T-helper 1 cell treated with Interleukin-12 subunit alpha and Interleukin-12 subunit beta and Interleukin-4 antibody, amounts not matched to agents 30 μg/mL and 1 μg/mL, for 36 hours (primary cell): ENCODE measurements at regions not wholly inside any gene's neighbourhood (a gene's known extent, or its start where the extent isn't known, plus 50 kb on each side); places are given as distances from the start of the nearest gene placed in this dataset.

Experiments
- H3K27ac Mint-ChIP-seq: one replicate; pipeline ENCODE4 v1.8.0; 2021; ENCODE audit warnings: mild to moderate bottlenecking, mixed read lengths
- H3K27me3 Mint-ChIP-seq: one replicate; pipeline ENCODE4 v1.8.0; 2021; ENCODE audit warnings: low read depth, mixed read lengths
- H3K36me3 Mint-ChIP-seq: one replicate; pipeline ENCODE4 v1.8.0; 2021; ENCODE audit warnings: low read depth, mixed read lengths
- H3K4me1 Mint-ChIP-seq: one replicate; pipeline ENCODE4 v1.8.0; 2021; ENCODE audit warnings: low read depth, mixed read lengths
- H3K4me3 Mint-ChIP-seq: one replicate; pipeline ENCODE4 v1.8.0; 2021; ENCODE audit warnings: mild to moderate bottlenecking, moderate library complexity, mixed read lengths
- H3K9me3 Mint-ChIP-seq: one replicate; pipeline ENCODE4 v1.8.0; 2021; ENCODE audit warnings: mixed read lengths

GRCh38 chr10:4109469-4109868 lies 324.5 kb upstream of the KLF6 start:
- Mint-ChIP-seq H3K9me3 (peaks cover 8% of the 10 kb centered on the region), H3K27ac (no peak overlapping the region), H3K36me3 (peaks cover 3% of the 10 kb centered on the region), H3K4me1 (peaks cover 5% of the 10 kb centered on the region), H3K4me3 (no peak overlapping the region), H3K27me3 (peaks cover 12% of the 10 kb centered on the region)

GRCh38 chr10:4108693-4109092 lies 323.7 kb upstream of the KLF6 start:
- H3K36me3 Mint-ChIP-seq: peaks cover 3% of the 10 kb centered on the region
- peaks cover 12% of the 10 kb centered on the region for H3K27me3 Mint-ChIP-seq
- no peak overlapping the region for H3K4me3 Mint-ChIP-seq
- H3K4me1 Mint-ChIP-seq: peaks cover 5% of the 10 kb centered on the region
- peaks cover 8% of the 10 kb centered on the region for H3K9me3 Mint-ChIP-seq
- no peak overlapping the region for H3K27ac Mint-ChIP-seq

- peaks cover 5% of the 10 kb centered on the region for H3K4me1 Mint-ChIP-seq
- peaks cover 3% of the 10 kb centered on the region for H3K36me3 Mint-ChIP-seq
- peaks cover 12% of the 10 kb centered on the region for H3K27me3 Mint-ChIP-seq
- no peak overlapping the region for H3K27ac Mint-ChIP-seq
- H3K9me3 Mint-ChIP-seq: peaks cover 8% of the 10 kb centered on the region
- no peak overlapping the region for H3K4me3 Mint-ChIP-seq
Observed at GRCh38 chr10:4107285-4107851, 322.4 kb upstream of the KLF6 start.

GRCh38 chr10:4103603-4104002 lies 318.6 kb upstream of the KLF6 start:
- Mint-ChIP-seq H3K27me3 (peaks cover 8% of the 10 kb centered on the region), H3K36me3 (peaks cover 3% of the 10 kb centered on the region), H3K9me3 (peaks cover 8% of the 10 kb centered on the region), H3K4me3 (no peak overlapping the region), H3K4me1 (peaks cover 9% of the 10 kb centered on the region), H3K27ac (no peak overlapping the region)

- peaks cover 8% of the 10 kb centered on the region for H3K9me3 Mint-ChIP-seq
- no peak overlapping the region for H3K27ac Mint-ChIP-seq
- H3K4me1 Mint-ChIP-seq: peaks cover 8% of the 10 kb centered on the region
- H3K27me3 Mint-ChIP-seq: peaks cover 6% of the 10 kb centered on the region
- no peak overlapping the region for H3K4me3 Mint-ChIP-seq
- H3K36me3 Mint-ChIP-seq: peaks cover 3% of the 10 kb centered on the region
Observed at GRCh38 chr10:4102802-4103344, 317.9 kb upstream of the KLF6 start.

GRCh38 chr10:4101918-4102654 lies 317.1 kb upstream of the KLF6 start:
- no peak overlapping the region for H3K27ac Mint-ChIP-seq
- peaks cover under 1% of the 10 kb centered on the region for H3K36me3 Mint-ChIP-seq
- H3K4me1 Mint-ChIP-seq: peaks cover 4% of the 10 kb centered on the region
- H3K27me3 Mint-ChIP-seq: peaks cover 7% of the 10 kb centered on the region
- peaks cover under 1% of the 10 kb centered on the region for H3K9me3 Mint-ChIP-seq
- no peak overlapping the region for H3K4me3 Mint-ChIP-seq

GRCh38 chr10:4100380-4100779 lies 315.4 kb upstream of the KLF6 start:
- Mint-ChIP-seq H3K9me3 (no peaks in the 10 kb centered on the region), H3K4me3 (no peak overlapping the region), H3K27me3 (peaks cover 11% of the 10 kb centered on the region), H3K4me1 (peaks cover 4% of the 10 kb centered on the region), H3K36me3 (no peaks in the 10 kb centered on the region), H3K27ac (no peak overlapping the region)

- peaks cover 14% of the 10 kb centered on the region for H3K27me3 Mint-ChIP-seq
- H3K27ac Mint-ChIP-seq: no peak overlapping the region
- peaks cover 4% of the 10 kb centered on the region for H3K4me1 Mint-ChIP-seq
- no peak overlapping the region for H3K4me3 Mint-ChIP-seq
- H3K9me3 Mint-ChIP-seq: no peaks in the 10 kb centered on the region
- H3K36me3 Mint-ChIP-seq: no peaks in the 10 kb centered on the region
Observed at GRCh38 chr10:4099202-4099601, 314.2 kb upstream of the KLF6 start.

GRCh38 chr10:4095166-4095917 lies 310.3 kb upstream of the KLF6 start:
- H3K27ac Mint-ChIP-seq: no peak overlapping the region
- H3K27me3 Mint-ChIP-seq: peaks cover 25% of the 10 kb centered on the region
- H3K4me3 Mint-ChIP-seq: no peak overlapping the region
- peaks cover 4% of the 10 kb centered on the region for H3K9me3 Mint-ChIP-seq
- H3K36me3 Mint-ChIP-seq: peaks cover 2% of the 10 kb centered on the region
- H3K4me1 Mint-ChIP-seq: no peaks in the 10 kb centered on the region

GRCh38 chr10:4094751-4095150 lies 309.7 kb upstream of the KLF6 start:
- Mint-ChIP-seq H3K4me1 (no peaks in the 10 kb centered on the region), H3K36me3 (peaks cover 2% of the 10 kb centered on the region), H3K9me3 (peaks cover 4% of the 10 kb centered on the region), H3K27ac (no peak overlapping the region), H3K27me3 (peaks cover 25% of the 10 kb centered on the region), H3K4me3 (no peak overlapping the region)

- no peak overlapping the region for H3K27ac Mint-ChIP-seq
- H3K36me3 Mint-ChIP-seq: peaks cover 2% of the 10 kb centered on the region
- peaks cover 25% of the 10 kb centered on the region for H3K27me3 Mint-ChIP-seq
- H3K9me3 Mint-ChIP-seq: peaks cover 4% of the 10 kb centered on the region
- no peaks in the 10 kb centered on the region for H3K4me1 Mint-ChIP-seq
- no peak overlapping the region for H3K4me3 Mint-ChIP-seq
Observed at GRCh38 chr10:4093438-4093837, 308.4 kb upstream of the KLF6 start.

GRCh38 chr10:4088354-4089066 lies 303.5 kb upstream of the KLF6 start:
- H3K36me3 Mint-ChIP-seq: peaks cover 2% of the 10 kb centered on the region
- peaks cover 18% of the 10 kb centered on the region for H3K27me3 Mint-ChIP-seq
- H3K9me3 Mint-ChIP-seq: peaks cover 4% of the 10 kb centered on the region
- no peaks in the 10 kb centered on the region for H3K4me1 Mint-ChIP-seq
- no peak overlapping the region for H3K27ac Mint-ChIP-seq
- H3K4me3 Mint-ChIP-seq: no peak overlapping the region

- Mint-ChIP-seq H3K36me3 (peaks cover 4% of the 10 kb centered on the region), H3K27me3 (peaks cover 10% of the 10 kb centered on the region), H3K27ac (no peak overlapping the region), H3K4me1 (peaks cover 4% of the 10 kb centered on the region), H3K4me3 (no peak overlapping the region), H3K9me3 (no peaks in the 10 kb centered on the region)
Observed at GRCh38 chr10:4086131-4086898, 301.3 kb upstream of the KLF6 start.
